Mucosa of descending colon (tissue), 3 donors: ENCODE measurements at regions not wholly inside any gene's neighbourhood (a gene's known extent, or its start where the extent isn't known, plus 50 kb on each side); places are given as distances from the start of the nearest gene placed in this dataset.

ENCODE experiments used
- ATAC-seq: fragments of 200-7000 bp; cut with Tn5 transposase; one replicate; pipeline ENCODE4 v1.9.1; 2020; ENCODE audit warnings: mild to moderate bottlenecking, moderate library complexity
- DNase-seq, 3 donors: peaks; one replicate each; pipeline ENCODE4 v3.0.0-alpha.2; 2020
- H3K36me3 ChIP-seq: fragments of 200-600 bp; one replicate; pipeline ENCODE4 v1.8.0; 2021; ENCODE audit warnings: low read depth, mild to moderate bottlenecking
- H3K4me1 ChIP-seq: fragments of 200-600 bp; one replicate; pipeline ENCODE4 v1.8.0; 2021; ENCODE audit warnings: low read depth, mild to moderate bottlenecking
- H3K4me3 ChIP-seq: fragments of 200-600 bp; one replicate; pipeline ENCODE4 v1.8.0; 2021; ENCODE audit warnings: mild to moderate bottlenecking
- H3K9me3 ChIP-seq: fragments of 200-600 bp; one replicate; pipeline ENCODE4 v1.8.0; 2021; ENCODE audit warnings: mild to moderate bottlenecking
- CTCF ChIP-seq: fragments of 200-600 bp; IDR thresholded peaks from one replicate; pipeline ENCODE4 v1.8.0; 2022; ENCODE audit warnings: antibody characterized with exemption, mild to moderate bottlenecking
- intact Hi-C, 2 donors: fragments of 100-400 bp; cut with DNase I in 1 of 2; cut with micrococcal nuclease in 1 of 2; formaldehyde crosslinking; loops; one replicate each; pipeline versions ENCODE4 v1.11.0 to v1.11.1; 2022; cut with DNase I, micrococcal nuclease
- donor health status: DM: no; HTN: no; CAD: no; lungs with moderate emphysema.
- donor health status: DM: no; HTN: no; CAD: no.
- donor health status: DM: no; HTN: yes; CAD: no.

GRCh38 chr11:8748317-8748716 lies 65.7 kb downstream of the RPL27A start:
- no peak for TF ChIP-seq CTCF
- intact Hi-C loops: no loop called here
- DNase-seq (no peak), ATAC-seq (no peak)
- Histone ChIP-seq H3K4me1 (peaks cover 26% of the 10 kb centered on the region), H3K36me3 (no peaks in the 10 kb centered on the region), H3K9me3 (no peaks in the 10 kb centered on the region), H3K4me3 (no peak overlapping the region)

GRCh38 chr11:8749202-8749601 lies 66.6 kb downstream of the RPL27A start:
- Histone ChIP-seq H3K36me3 (no peaks in the 10 kb centered on the region), H3K9me3 (no peaks in the 10 kb centered on the region), H3K4me1 (peaks cover 26% of the 10 kb centered on the region), H3K4me3 (no peak overlapping the region)
- peak; percentile 87 for ATAC-seq
- DNase-seq: peak in 2 of 3 donors; percentile 46 to 55
- intact Hi-C loops: no loop called here
- no peak for TF ChIP-seq CTCF

- no peak for ATAC-seq
- DNase-seq: no peak
- Histone ChIP-seq H3K36me3 (no peaks in the 10 kb centered on the region), H3K9me3 (no peaks in the 10 kb centered on the region), H3K4me3 (no peak overlapping the region), H3K4me1 (peaks cover 18% of the 10 kb centered on the region)
- intact Hi-C loops: no loop called here
- no peak for TF ChIP-seq CTCF
Observed at GRCh38 chr11:8754241-8754640, 71.6 kb downstream of the RPL27A start.

- no peak overlapping the region for H3K4me3 ChIP-seq
- no peaks in the 10 kb centered on the region for H3K36me3 ChIP-seq
- DNase-seq (no peak), ATAC-seq (no peak)
- TF ChIP-seq CTCF: no peak
- intact Hi-C loops: no loop called here
- H3K4me1 ChIP-seq: peaks cover 18% of the 10 kb centered on the region
- H3K9me3 ChIP-seq: no peaks in the 10 kb centered on the region
Observed at GRCh38 chr11:8756201-8756600, 73.6 kb downstream of the RPL27A start.

- no peaks in the 10 kb centered on the region for H3K9me3 ChIP-seq
- no peak for TF ChIP-seq CTCF
- ATAC-seq: peak; percentile 67
- no peak for DNase-seq
- peaks cover 18% of the 10 kb centered on the region for H3K4me1 ChIP-seq
- no peak overlapping the region for H3K4me3 ChIP-seq
- H3K36me3 ChIP-seq: no peaks in the 10 kb centered on the region
- intact Hi-C loops: no loop called here
Observed at GRCh38 chr11:8757047-8757446, 74.5 kb downstream of the RPL27A start.

- no peak overlapping the region for H3K4me3 ChIP-seq
- no peaks in the 10 kb centered on the region for H3K9me3 ChIP-seq
- TF ChIP-seq CTCF: no peak
- ATAC-seq (peak; percentile 68), DNase-seq (no peak)
- intact Hi-C loops: no loop called here
- H3K4me1 ChIP-seq: peaks cover 18% of the 10 kb centered on the region
- H3K36me3 ChIP-seq: no peaks in the 10 kb centered on the region
Observed at GRCh38 chr11:8757533-8757932, 74.9 kb downstream of the RPL27A start.
